CD4-positive, alpha-beta T cell (primary cell): ENCODE measurements at regions not wholly inside any gene's neighbourhood (a gene's known extent, or its start where the extent isn't known, plus 50 kb on each side); places are given as distances from the start of the nearest gene placed in this dataset.

Source experiments
- ATAC-seq: fragments of 200-7000 bp; cut with Tn5 transposase; one replicate; pipeline ENCODE4 v1.10.0; 2022; ENCODE audit warnings: mild to moderate bottlenecking; ENCODE audit not compliant: poor library complexity
- CTCF ChIA-PET: fragments of 350-600 bp; sonication (Branson Sonifier 250); formaldehyde crosslinking; loops from one replicate; lab custom pipeline; 2021; ENCODE audit warnings: antibody characterized with exemption, inconsistent platforms; lab: Charles Lee
- POLR2A ChIA-PET: fragments of 350-600 bp; sonication (Branson Sonifier 250); formaldehyde crosslinking; loops from one replicate; lab custom pipeline; 2021; ENCODE audit warnings: antibody characterized with exemption, inconsistent platforms; lab: Charles Lee
- DNase-seq, 14 experiments: peaks; one replicate each; pipeline ENCODE4 v3.0.0-alpha.2; 2013 to 2020; ENCODE audit warnings: mixed read lengths in 2 of 14
- H3K27ac ChIP-seq, 2 donors: one replicate each; pipeline versions ENCODE4 v1.5.1 to v1.7.0; 2013; ENCODE audit warnings: low read length in 2 of 2, low read depth in 1 of 2, mild to moderate bottlenecking in 1 of 2
- H3K27me3 ChIP-seq, 2 experiments: 1 replicate in 1 of 2; 2 replicates in 1 of 2; pipeline versions ENCODE4 v1.6.1 to v1.7.0; 2013; ENCODE audit warnings: low read length in 2 of 2, control low read depth in 1 of 2, mild to moderate bottlenecking in 1 of 2, moderate library complexity in 1 of 2; ENCODE audit not compliant: insufficient read depth in 2 of 2, control insufficient read depth in 1 of 2
- H3K36me3 ChIP-seq: one replicate; pipeline ENCODE4 v1.6.1; 2013; ENCODE audit warnings: low read length, control low read depth; ENCODE audit not compliant: insufficient read depth
- H3K4me1 ChIP-seq: one replicate; pipeline ENCODE4 v1.6.1; 2013; ENCODE audit warnings: low read length, control low read depth; ENCODE audit not compliant: insufficient read depth
- H3K4me3 ChIP-seq: one replicate; pipeline ENCODE4 v1.5.1; 2013; ENCODE audit warnings: mild to moderate bottlenecking, low read length, moderate library complexity
- H3K9me3 ChIP-seq, 2 experiments: 1 replicate in 1 of 2; 2 replicates in 1 of 2; pipeline versions ENCODE4 v1.6.1 to v1.7.0; 2013; ENCODE audit warnings: low read length in 2 of 2, mild to moderate bottlenecking in 2 of 2, control low read depth in 1 of 2, moderate library complexity in 1 of 2; ENCODE audit not compliant: control insufficient read depth in 1 of 2, insufficient read depth in 1 of 2
- H3K27ac Mint-ChIP-seq: one replicate; pipeline ENCODE4 v1.8.0; 2020; ENCODE audit warnings: mixed read lengths
- H3K27me3 Mint-ChIP-seq: one replicate; pipeline ENCODE4 v1.8.0; 2021; ENCODE audit warnings: mixed read lengths
- H3K36me3 Mint-ChIP-seq: one replicate; pipeline ENCODE4 v1.8.0; 2021; ENCODE audit warnings: low read depth, mixed read lengths
- H3K4me1 Mint-ChIP-seq: one replicate; pipeline ENCODE4 v1.8.0; 2021; ENCODE audit warnings: low read depth, mixed read lengths
- H3K4me3 Mint-ChIP-seq: one replicate; pipeline ENCODE4 v1.8.0; 2020; ENCODE audit warnings: mild to moderate bottlenecking, mixed read lengths
- H3K9me3 Mint-ChIP-seq: one replicate; pipeline ENCODE4 v1.8.0; 2020; ENCODE audit warnings: mixed read lengths
- CTCF ChIP-seq: fragments of 200-600 bp; IDR thresholded peaks from one replicate; pipeline ENCODE4 v1.8.0; 2022; ENCODE audit warnings: antibody characterized with exemption, mild to moderate bottlenecking
- intact Hi-C, 2 experiments: fragments of 100-400 bp; cut with DNase I in 1 of 2; cut with micrococcal nuclease in 1 of 2; formaldehyde crosslinking; loops; one replicate each; pipeline versions ENCODE4 v1.15.1 to v1.9.0; 2023 to 2025; cut with DNase I, micrococcal nuclease

- H3K4me1 Mint-ChIP-seq: no peaks in the 10 kb centered on the region
- ATAC-seq (no peak), DNase-seq (no peak)
- ChIA-PET POLR2A (no interaction called here), CTCF (no interaction called here)
- H3K27me3 Mint-ChIP-seq: no peaks in the 10 kb centered on the region
- no peak overlapping the region for H3K27ac ChIP-seq
- no peak overlapping the region for H3K4me3 Mint-ChIP-seq
- H3K9me3 ChIP-seq: no peaks in the 10 kb centered on the region
- no peaks in the 10 kb centered on the region for H3K27me3 ChIP-seq
- no peaks in the 10 kb centered on the region for H3K36me3 ChIP-seq
- H3K36me3 Mint-ChIP-seq: no peaks in the 10 kb centered on the region
- intact Hi-C loops: no loop called here
- no peaks in the 10 kb centered on the region for H3K4me1 ChIP-seq
- no peak overlapping the region for H3K27ac Mint-ChIP-seq
- no peak overlapping the region for H3K4me3 ChIP-seq
- no peak for TF ChIP-seq CTCF
- no peaks in the 10 kb centered on the region for H3K9me3 Mint-ChIP-seq
Observed at GRCh38 chr18:68017385-68017784, 500.9 kb upstream of the DSEL start.

- Mint-ChIP-seq H3K27ac (no peak overlapping the region), H3K9me3 (no peaks in the 10 kb centered on the region), H3K36me3 (no peaks in the 10 kb centered on the region), H3K4me3 (no peak overlapping the region), H3K27me3 (no peaks in the 10 kb centered on the region), H3K4me1 (no peaks in the 10 kb centered on the region)
- H3K27me3 ChIP-seq: no peaks in the 10 kb centered on the region
- no peak overlapping the region for H3K27ac ChIP-seq
- POLR2A ChIA-PET: no interaction called here
- H3K4me1 ChIP-seq: no peaks in the 10 kb centered on the region
- no peak overlapping the region for H3K4me3 ChIP-seq
- no peak for ATAC-seq
- intact Hi-C loops: no loop called here
- H3K36me3 ChIP-seq: no peaks in the 10 kb centered on the region
- CTCF ChIA-PET: no interaction called here
- H3K9me3 ChIP-seq: no peaks in the 10 kb centered on the region
- DNase-seq: no peak
- no peak for TF ChIP-seq CTCF
Observed at GRCh38 chr18:67997496-67997895, 481.0 kb upstream of the DSEL start.

- Mint-ChIP-seq H3K36me3 (no peaks in the 10 kb centered on the region), H3K27ac (no peak overlapping the region), H3K4me1 (no peaks in the 10 kb centered on the region), H3K27me3 (no peaks in the 10 kb centered on the region), H3K9me3 (no peaks in the 10 kb centered on the region), H3K4me3 (no peak overlapping the region)
- POLR2A ChIA-PET: no interaction called here
- no peaks in the 10 kb centered on the region for H3K36me3 ChIP-seq
- no peaks in the 10 kb centered on the region for H3K27me3 ChIP-seq
- no peak overlapping the region for H3K4me3 ChIP-seq
- no peak overlapping the region for H3K27ac ChIP-seq
- intact Hi-C loops: no loop called here
- ATAC-seq (no peak), DNase-seq (no peak)
- CTCF ChIA-PET: no interaction called here
- no peaks in the 10 kb centered on the region for H3K4me1 ChIP-seq
- no peaks in the 10 kb centered on the region for H3K9me3 ChIP-seq
- no peak for TF ChIP-seq CTCF
Observed at GRCh38 chr18:67995769-67996168, 479.2 kb upstream of the DSEL start.
